ENCODE measurements at regions not wholly inside any gene's neighbourhood (a gene's known extent, or its start where the extent isn't known, plus 50 kb on each side); places are given as distances from the start of the nearest gene placed in this dataset.
"Not testable (repeated sequence)": the region's sequence is repeated elsewhere in the genome, so short reads cannot be mapped to it uniquely, and the experiment has no call there.

GRCh38 chr2:193843675-193844074 lies 1648.9 kb upstream of the TMEFF2 start:
- Histone ChIP-seq H3K27me3 (ENCODE audit: control insufficient read depth in 1 of 2, insufficient read depth in 2 of 2, low read length in 1 of 2) (no peaks in the 10 kb centered on the region), H3K27ac (ENCODE audit: low read depth in 1 of 2, low read length in 2 of 2) (no peak overlapping the region), H3K4me3 (ENCODE audit: low read length in 2 of 2) (no peak overlapping the region), H3K36me3 (ENCODE audit: control insufficient read depth in 1 of 2, insufficient read depth in 2 of 2, low read length in 1 of 2) (no peaks in the 10 kb centered on the region), H3K4me1 (ENCODE audit: control insufficient read depth in 1 of 2, insufficient read depth in 2 of 2, low read length in 2 of 2) (no peaks in the 10 kb centered on the region), H3K9me3 (ENCODE audit: control insufficient read depth, low read length) (no peaks in the 10 kb centered on the region)
- ATAC-seq (ENCODE audit: low FRiP score) (no peak), DNase-seq (no peak)
- intact Hi-C loops (cut with DNase I): no loop called here
- 84 to 85% methylated on average over 3 of the region's 3 CpGs for WGBS, 2 donors

- intact Hi-C loops (cut with DNase I): no loop called here
- ATAC-seq (ENCODE audit: low FRiP score): no peak
- Histone ChIP-seq H3K9me3 (ENCODE audit: control insufficient read depth, low read length) (no peaks in the 10 kb centered on the region), H3K4me3 (ENCODE audit: low read length in 2 of 2) (no peak overlapping the region), H3K4me1 (ENCODE audit: control insufficient read depth in 1 of 2, insufficient read depth in 2 of 2, low read length in 2 of 2) (no peaks in the 10 kb centered on the region), H3K36me3 (ENCODE audit: control insufficient read depth in 1 of 2, insufficient read depth in 2 of 2, low read length in 1 of 2) (no peaks in the 10 kb centered on the region), H3K27me3 (ENCODE audit: control insufficient read depth in 1 of 2, insufficient read depth in 2 of 2, low read length in 1 of 2) (no peaks in the 10 kb centered on the region), H3K27ac (ENCODE audit: low read depth in 1 of 2, low read length in 2 of 2) (no peak overlapping the region)
- 20 to 25% methylated on average over 3 of the region's 3 CpGs for WGBS, 2 donors
- DNase-seq: no peak
Measured at GRCh38 chr2:193841384-193842150, 1646.8 kb upstream of the TMEFF2 start.

- Histone ChIP-seq H3K27me3 (ENCODE audit: control insufficient read depth in 1 of 2, insufficient read depth in 2 of 2, low read length in 1 of 2) (no peaks in the 10 kb centered on the region), H3K36me3 (ENCODE audit: control insufficient read depth in 1 of 2, insufficient read depth in 2 of 2, low read length in 1 of 2) (no peaks in the 10 kb centered on the region)
- ATAC-seq (ENCODE audit: low FRiP score): no peak
Measured at GRCh38 chr2:193837111-193837738, 1642.5 kb upstream of the TMEFF2 start.

GRCh38 chr2:193836424-193837006 lies 1641.8 kb upstream of the TMEFF2 start:
- H3K9me3 ChIP-seq (ENCODE audit: control insufficient read depth, low read length); H3K27me3 ChIP-seq (ENCODE audit: control insufficient read depth in 1 of 2, insufficient read depth in 2 of 2, low read length in 1 of 2); ATAC-seq (ENCODE audit: low FRiP score); H3K4me3 ChIP-seq (ENCODE audit: low read length in 2 of 2); H3K36me3 ChIP-seq (ENCODE audit: control insufficient read depth in 1 of 2, insufficient read depth in 2 of 2, low read length in 1 of 2); DNase-seq; H3K4me1 ChIP-seq (ENCODE audit: control insufficient read depth in 1 of 2, insufficient read depth in 2 of 2, low read length in 2 of 2); H3K27ac ChIP-seq (ENCODE audit: low read depth in 1 of 2, low read length in 2 of 2); intact Hi-C loops (cut with DNase I): not testable (repeated sequence)
- 72 to 78% methylated on average over 15 of the region's 15 CpGs for WGBS, 2 donors

More at GRCh38 chr2:193837111-193837738, 1642.5 kb upstream of the TMEFF2 start:
- intact Hi-C loops (cut with DNase I): no loop called here
- Histone ChIP-seq H3K27ac (ENCODE audit: low read depth in 1 of 2, low read length in 2 of 2) (no peak overlapping the region), H3K4me1 (ENCODE audit: control insufficient read depth in 1 of 2, insufficient read depth in 2 of 2, low read length in 2 of 2) (no peaks in the 10 kb centered on the region), H3K9me3 (ENCODE audit: control insufficient read depth, low read length) (no peaks in the 10 kb centered on the region), H3K4me3 (ENCODE audit: low read length in 2 of 2) (no peak overlapping the region)
- no peak for DNase-seq

GRCh38 chr2:193833895-193834294 lies 1639.2 kb upstream of the TMEFF2 start:
- intact Hi-C loops (cut with DNase I); H3K4me1 ChIP-seq (ENCODE audit: control insufficient read depth in 1 of 2, insufficient read depth in 2 of 2, low read length in 2 of 2); DNase-seq; ATAC-seq (ENCODE audit: low FRiP score); H3K27me3 ChIP-seq (ENCODE audit: control insufficient read depth in 1 of 2, insufficient read depth in 2 of 2, low read length in 1 of 2); H3K27ac ChIP-seq (ENCODE audit: low read depth in 1 of 2, low read length in 2 of 2); H3K9me3 ChIP-seq (ENCODE audit: control insufficient read depth, low read length); H3K4me3 ChIP-seq (ENCODE audit: low read length in 2 of 2); H3K36me3 ChIP-seq (ENCODE audit: control insufficient read depth in 1 of 2, insufficient read depth in 2 of 2, low read length in 1 of 2): not testable (repeated sequence)
- WGBS, 2 donors: 26 to 35% methylated on average over 2 of the region's 2 CpGs

GRCh38 chr2:193824474-193824873 lies 1629.7 kb upstream of the TMEFF2 start:
- ATAC-seq (ENCODE audit: low FRiP score) (no peak), DNase-seq (no peak)
- Histone ChIP-seq H3K36me3 (ENCODE audit: control insufficient read depth in 1 of 2, insufficient read depth in 2 of 2, low read length in 1 of 2) (no peaks in the 10 kb centered on the region), H3K27me3 (ENCODE audit: control insufficient read depth in 1 of 2, insufficient read depth in 2 of 2, low read length in 1 of 2) (no peaks in the 10 kb centered on the region), H3K4me3 (ENCODE audit: low read length in 2 of 2) (no peak overlapping the region), H3K4me1 (ENCODE audit: control insufficient read depth in 1 of 2, insufficient read depth in 2 of 2, low read length in 2 of 2) (no peaks in the 10 kb centered on the region), H3K9me3 (ENCODE audit: control insufficient read depth, low read length) (no peaks in the 10 kb centered on the region), H3K27ac (ENCODE audit: low read depth in 1 of 2, low read length in 2 of 2) (no peak overlapping the region)
- intact Hi-C loops (cut with DNase I): no loop called here
- WGBS, 2 donors: 67 to 80% methylated on average over 1 of the region's 1 CpG

- Histone ChIP-seq H3K27ac (ENCODE audit: low read depth in 1 of 2, low read length in 2 of 2) (no peak overlapping the region), H3K4me3 (ENCODE audit: low read length in 2 of 2) (no peak overlapping the region), H3K9me3 (ENCODE audit: control insufficient read depth, low read length) (no peaks in the 10 kb centered on the region), H3K36me3 (ENCODE audit: control insufficient read depth in 1 of 2, insufficient read depth in 2 of 2, low read length in 1 of 2) (no peaks in the 10 kb centered on the region), H3K27me3 (ENCODE audit: control insufficient read depth in 1 of 2, insufficient read depth in 2 of 2, low read length in 1 of 2) (no peaks in the 10 kb centered on the region), H3K4me1 (ENCODE audit: control insufficient read depth in 1 of 2, insufficient read depth in 2 of 2, low read length in 2 of 2) (no peaks in the 10 kb centered on the region)
- intact Hi-C loops (cut with DNase I): no loop called here
- ATAC-seq (ENCODE audit: low FRiP score) (no peak), DNase-seq (no peak)
- 84 to 93% methylated on average over 5 of the region's 5 CpGs for WGBS, 2 donors
Measured at GRCh38 chr2:193818801-193819499, 1624.2 kb upstream of the TMEFF2 start.

- intact Hi-C loops (cut with DNase I): no loop called here
- Histone ChIP-seq H3K9me3 (ENCODE audit: control insufficient read depth, low read length) (no peaks in the 10 kb centered on the region), H3K4me3 (ENCODE audit: low read length in 2 of 2) (no peak overlapping the region), H3K27me3 (ENCODE audit: control insufficient read depth in 1 of 2, insufficient read depth in 2 of 2, low read length in 1 of 2) (no peaks in the 10 kb centered on the region), H3K4me1 (ENCODE audit: control insufficient read depth in 1 of 2, insufficient read depth in 2 of 2, low read length in 2 of 2) (no peaks in the 10 kb centered on the region), H3K27ac (ENCODE audit: low read depth in 1 of 2, low read length in 2 of 2) (no peak overlapping the region), H3K36me3 (ENCODE audit: control insufficient read depth in 1 of 2, insufficient read depth in 2 of 2, low read length in 1 of 2) (no peaks in the 10 kb centered on the region)
- no peak for ATAC-seq (ENCODE audit: low FRiP score)
- DNase-seq: no peak
Measured at GRCh38 chr2:193816008-193816407, 1621.3 kb upstream of the TMEFF2 start.

Data from aorta (tissue), 5 donors.